ENCODE measurements at regions not wholly inside any gene's neighbourhood (a gene's known extent, or its start where the extent isn't known, plus 50 kb on each side); places are given as distances from the start of the nearest gene placed in this dataset.

- no peaks in the 10 kb centered on the region for H3K79me2 ChIP-seq (ENCODE audit: insufficient read depth)
- H3K9me2 ChIP-seq, result no peaks in the 10 kb centered on the region
- POLR2A ChIA-PET, result no interaction called here
- H3K4me3 ChIP-seq (ENCODE audit: low read depth in 2 of 2, low read length in 1 of 2), result no peak overlapping the region
- no peak overlapping the region for H2AFZ ChIP-seq (ENCODE audit: low read depth)
- no peaks in the 10 kb centered on the region; a peak in 1 of 4 replicates for H3K4me1 ChIP-seq (ENCODE audit: control insufficient read depth in 1 of 2, insufficient read depth in 2 of 2, low read depth in 1 of 2, low read length in 1 of 2)
- TF ChIP-seq SIN3A (IDR thresholded peaks at IDR 0.05; ENCODE audit: borderline replicate concordance, low read depth, low read length) (no peak), NFIC (IDR thresholded peaks at IDR 0.05; ENCODE audit: borderline replicate concordance) (no peak)
- DNase-seq, result no peak
- no peaks in the 10 kb centered on the region for H4K20me1 ChIP-seq (ENCODE audit: insufficient read depth)
- no peaks in the 10 kb centered on the region for H3F3A ChIP-seq (replicated peaks; ENCODE audit: insufficient read depth)
- CTCF ChIA-PET, result no interaction called here
- no peaks in the 10 kb centered on the region for H3K36me3 ChIP-seq (replicated peaks in 1 of 2; ENCODE audit: control insufficient read depth in 1 of 2, insufficient read depth in 2 of 2, low read length in 1 of 2)
- no peaks in the 10 kb centered on the region for H3K9me3 ChIP-seq
- H3K4me2 ChIP-seq, result no peak overlapping the region
- H3K27me3 ChIP-seq (ENCODE audit: insufficient read depth), result no peaks in the 10 kb centered on the region
- H3K27ac ChIP-seq (ENCODE audit: low read depth in 2 of 2, low read length in 1 of 2), result no peak overlapping the region
- H3K9ac ChIP-seq, result no peak overlapping the region
Measured at GRCh38 chr4:116362583-116362982, 722.8 kb downstream of the TRAM1L1 start.

- Histone ChIP-seq H4K20me1 (ENCODE audit: insufficient read depth) (no peaks in the 10 kb centered on the region), H2AFZ (ENCODE audit: low read depth) (no peak overlapping the region), H3K27ac (ENCODE audit: low read depth in 2 of 2, low read length in 1 of 2) (no peak overlapping the region), H3F3A (replicated peaks; ENCODE audit: insufficient read depth) (no peaks in the 10 kb centered on the region), H3K27me3 (ENCODE audit: insufficient read depth) (no peaks in the 10 kb centered on the region), H3K36me3 (replicated peaks in 1 of 2; ENCODE audit: control insufficient read depth in 1 of 2, insufficient read depth in 2 of 2, low read length in 1 of 2) (no peaks in the 10 kb centered on the region), H3K79me2 (ENCODE audit: insufficient read depth) (no peaks in the 10 kb centered on the region), H3K9me3 (no peaks in the 10 kb centered on the region), H3K9me2 (no peaks in the 10 kb centered on the region), H3K4me3 (ENCODE audit: low read depth in 2 of 2, low read length in 1 of 2) (no peak overlapping the region), H3K9ac (no peak overlapping the region), H3K4me2 (no peak overlapping the region), H3K4me1 (ENCODE audit: control insufficient read depth in 1 of 2, insufficient read depth in 2 of 2, low read depth in 1 of 2, low read length in 1 of 2) (no peaks in the 10 kb centered on the region; a peak in 1 of 4 replicates)
- WGBS (ENCODE audit: low lambda C conversion rate), result 50% methylated on average over 2 of the region's 4 CpGs
- DNase-seq, result no peak
- ChIA-PET POLR2A (no interaction called here), CTCF (no interaction called here)
- TF ChIP-seq RCOR1 (IDR thresholded peaks at IDR 0.05; ENCODE audit: low read length) (no peak), GABPA (IDR thresholded peaks at IDR 0.05; ENCODE audit: low read depth) (no peak), NFIC (IDR thresholded peaks at IDR 0.05; ENCODE audit: borderline replicate concordance) (no peak), FOXJ3 (CRISPR knock-in tag; IDR thresholded peaks at IDR 0.05) (no peak), ELF1 (IDR thresholded peaks at IDR 0.05) (no peak), EZH2phosphoT487 (IDR thresholded peaks at IDR 0.05; ENCODE audit: borderline replicate concordance, low read depth) (no peak), PBX3 (IDR thresholded peaks at IDR 0.05) (no peak), GATA2 (CRISPR knock-in tag; IDR thresholded peaks at IDR 0.05) (no peak), MEF2A (IDR thresholded peaks at IDR 0.05; ENCODE audit: borderline replicate concordance, low read depth) (no peak), IRF3 (IDR thresholded peaks at IDR 0.05; ENCODE audit: low read depth, low read length) (no peak), FOXM1 (IDR thresholded peaks at IDR 0.05; ENCODE audit: low read depth) (no peak), TEAD4 (IDR thresholded peaks at IDR 0.05; ENCODE audit: borderline replicate concordance, insufficient read depth) (no peak), RAD21 (IDR thresholded peaks at IDR 0.05; ENCODE audit: low read length) (no peak), EP300 (IDR thresholded peaks at IDR 0.05; ENCODE audit: borderline replicate concordance in 1 of 2, low read depth in 1 of 2, low read length in 1 of 2) (no peak), CHD2 (IDR thresholded peaks at IDR 0.05; ENCODE audit: low read length, partially characterized antibody) (no peak), TAF1 (IDR thresholded peaks at IDR 0.05; ENCODE audit: borderline replicate concordance, low read depth, low read length) (no peak)
Measured at GRCh38 chr4:116361790-116362189, 723.6 kb downstream of the TRAM1L1 start.
